H9 (cell line): ENCODE measurements at regions not wholly inside any gene's neighbourhood (a gene's known extent, or its start where the extent isn't known, plus 50 kb on each side); places are given as distances from the start of the nearest gene placed in this dataset.

ENCODE experiments used
- DNase-seq: peaks from one replicate; pipeline ENCODE4 v3.0.0-alpha.2; 2017
- H2AFZ ChIP-seq: one replicate; pipeline ENCODE4 v1.6.1; 2013; ENCODE audit warnings: mild to moderate bottlenecking, low read length, control low read depth, moderate library complexity
- H2AK5ac ChIP-seq: 2 replicates; pipeline ENCODE4 v1.6.1; 2013; ENCODE audit warnings: low read length, control low read depth, mixed read lengths; ENCODE audit not compliant: insufficient read length
- H2BK120ac ChIP-seq: one replicate; pipeline ENCODE4 v1.6.1; 2013; ENCODE audit warnings: low read depth, mild to moderate bottlenecking, low read length, control low read depth, inconsistent platforms; ENCODE audit not compliant: poor library complexity, severe bottlenecking
- H2BK12ac ChIP-seq: 2 replicates; pipeline ENCODE4 v1.6.1; 2013; ENCODE audit warnings: low read length, control low read depth, mixed read lengths, low read depth; ENCODE audit not compliant: insufficient read length
- H2BK15ac ChIP-seq: 2 replicates; pipeline ENCODE4 v1.6.1; 2013; ENCODE audit warnings: low read depth, low read length, control low read depth
- H2BK20ac ChIP-seq: one replicate; pipeline ENCODE4 v1.6.1; 2013; ENCODE audit warnings: low read depth, mild to moderate bottlenecking, low read length, control low read depth, inconsistent platforms; ENCODE audit not compliant: poor library complexity, severe bottlenecking
- H2BK5ac ChIP-seq: 2 replicates; pipeline ENCODE4 v1.6.1; 2013; ENCODE audit warnings: low read length, control low read depth, mixed read lengths; ENCODE audit not compliant: insufficient read length
- H3K14ac ChIP-seq: 2 replicates; pipeline ENCODE4 v1.6.1; 2013; ENCODE audit warnings: low read length, control low read depth; ENCODE audit not compliant: insufficient read depth
- H3K18ac ChIP-seq: 2 replicates; pipeline ENCODE4 v1.6.1; 2013; ENCODE audit warnings: low read depth, mild to moderate bottlenecking, mixed read lengths, low read length, control low read depth; ENCODE audit not compliant: insufficient read length
- H3K23ac ChIP-seq: 2 replicates; pipeline ENCODE4 v1.6.1; 2013; ENCODE audit warnings: low read length, control low read depth, mixed read lengths, low read depth; ENCODE audit not compliant: insufficient read length
- H3K23me2 ChIP-seq: 2 replicates; pipeline ENCODE4 v1.6.1; 2013; ENCODE audit warnings: low read depth, mild to moderate bottlenecking, mixed read lengths, low read length, control low read depth; ENCODE audit not compliant: insufficient read length, poor library complexity, severe bottlenecking
- H3K27ac ChIP-seq: 2 replicates; pipeline ENCODE4 v1.5.1; 2013; ENCODE audit warnings: low read length, control low read depth, mixed read lengths, low read depth; ENCODE audit not compliant: insufficient read length
- H3K27me3 ChIP-seq: 2 replicates; pipeline ENCODE4 v1.6.1; 2013; ENCODE audit warnings: low read length, control low read depth, inconsistent platforms; ENCODE audit not compliant: insufficient read depth
- H3K4ac ChIP-seq: 2 replicates; pipeline ENCODE4 v1.6.1; 2013; ENCODE audit warnings: low read depth, mild to moderate bottlenecking, control low read depth, inconsistent platforms, low read length, moderate library complexity
- H3K4me1 ChIP-seq: 2 replicates; pipeline ENCODE4 v1.6.1; 2013; ENCODE audit warnings: low read length, control low read depth, inconsistent platforms; ENCODE audit not compliant: insufficient read depth
- H3K4me2 ChIP-seq: 2 replicates; pipeline ENCODE4 v1.6.1; 2013; ENCODE audit warnings: low read length, control low read depth, mixed read lengths; ENCODE audit not compliant: insufficient read length, insufficient read depth
- H3K56ac ChIP-seq: 2 replicates; pipeline ENCODE4 v1.6.1; 2013; ENCODE audit warnings: low read depth, mild to moderate bottlenecking, mixed read lengths, low read length, control low read depth; ENCODE audit not compliant: insufficient read length
- H3K79me1 ChIP-seq: 2 replicates; pipeline ENCODE4 v1.6.1; 2013; ENCODE audit warnings: low read depth, mild to moderate bottlenecking, moderate library complexity, low read length, control low read depth, inconsistent platforms; ENCODE audit not compliant: insufficient read depth, poor library complexity, severe bottlenecking
- H3K79me2 ChIP-seq: 2 replicates; pipeline ENCODE4 v1.6.1; 2013; ENCODE audit warnings: low read length, control low read depth, inconsistent platforms; ENCODE audit not compliant: insufficient read depth
- H3K9ac ChIP-seq: 2 replicates; pipeline ENCODE4 v1.6.1; 2013; ENCODE audit warnings: low read length, control low read depth, mixed read lengths; ENCODE audit not compliant: insufficient read length; ENCODE audit errors: extremely low read depth
- H3K9me3 ChIP-seq: one replicate; pipeline ENCODE4 v1.6.1; 2013; ENCODE audit warnings: low read depth, low read length, inconsistent platforms; ENCODE audit not compliant: control insufficient read depth
- H3T11ph ChIP-seq: one replicate; pipeline ENCODE4 v1.6.1; 2013; ENCODE audit warnings: mild to moderate bottlenecking, low read length, control low read depth, inconsistent platforms
- H4K20me1 ChIP-seq: one replicate; pipeline ENCODE4 v1.6.1; 2013; ENCODE audit not compliant: control insufficient read depth, insufficient read length, insufficient read depth
- H4K5ac ChIP-seq: 2 replicates; pipeline ENCODE4 v1.6.1; 2013; ENCODE audit warnings: low read depth, mild to moderate bottlenecking, mixed read lengths, low read length, control low read depth; ENCODE audit not compliant: insufficient read length
- H4K8ac ChIP-seq: replicated peaks from 2 replicates; pipeline ENCODE4 v1.6.1; 2013; ENCODE audit warnings: low read length, control low read depth, mixed read lengths, low read depth; ENCODE audit not compliant: insufficient read length
- H4K91ac ChIP-seq: 2 replicates; pipeline ENCODE4 v1.6.1; 2013; ENCODE audit warnings: low read depth, mild to moderate bottlenecking, moderate library complexity, mixed read lengths, low read length, control low read depth; ENCODE audit not compliant: insufficient read length
- H3K27ac Mint-ChIP-seq, 3 experiments: 2 replicates in 2 of 3; 3 replicates in 1 of 3; pipeline ENCODE4 v1.8.0; 2020 to 2021; ENCODE audit warnings: mixed read lengths in 3 of 3, mild to moderate bottlenecking in 1 of 3, moderate library complexity in 1 of 3
- H3K27me3 Mint-ChIP-seq: 2 replicates; pipeline ENCODE4 v1.8.0; 2021; ENCODE audit warnings: low read depth, mild to moderate bottlenecking, moderate library complexity, mixed read lengths
- H3K36me3 Mint-ChIP-seq, 3 experiments: 2 replicates in 2 of 3; 3 replicates in 1 of 3; pipeline ENCODE4 v1.8.0; 2020 to 2021; ENCODE audit warnings: low read depth in 3 of 3, mixed read lengths in 3 of 3; ENCODE audit not compliant: insufficient read depth in 1 of 3
- H3K4me1 Mint-ChIP-seq, 2 experiments: 2 replicates each; pipeline ENCODE4 v1.8.0; 2020; ENCODE audit warnings: mixed read lengths in 2 of 2
- H3K4me3 Mint-ChIP-seq, 2 experiments: 2 replicates in 1 of 2; 3 replicates in 1 of 2; pipeline ENCODE4 v1.8.0; 2020 to 2021; ENCODE audit warnings: mild to moderate bottlenecking in 2 of 2, mixed read lengths in 2 of 2, moderate library complexity in 1 of 2
- H3K9me3 Mint-ChIP-seq, 2 experiments: 2 replicates in 1 of 2; 3 replicates in 1 of 2; pipeline ENCODE4 v1.8.0; 2020; ENCODE audit warnings: mild to moderate bottlenecking in 2 of 2, mixed read lengths in 2 of 2, moderate library complexity in 1 of 2
- WGBS: extraction: QIAGEN DNeasy Blood & Tissue Kit; methylation state at CpG from one replicate; pipeline ENCODE4 v1.1.7; 2013; ENCODE audit warnings: missing lambda C conversion rate, low lambda C conversion rate, mixed read lengths; ENCODE audit not compliant: insufficient read length; ENCODE audit errors: extremely low coverage; 5-methylcytosine and 5-hydroxymethylcytosine counted together
- TF ChIP-seq, protein P1 (sequence below): fragments of 200-600 bp; sonication (generic); conservative IDR thresholded peaks from 3 replicates; pipeline ENCODE4 v1.8.0; 2021; ENCODE audit warnings: antibody characterized with exemption, mild to moderate bottlenecking

DNA sequence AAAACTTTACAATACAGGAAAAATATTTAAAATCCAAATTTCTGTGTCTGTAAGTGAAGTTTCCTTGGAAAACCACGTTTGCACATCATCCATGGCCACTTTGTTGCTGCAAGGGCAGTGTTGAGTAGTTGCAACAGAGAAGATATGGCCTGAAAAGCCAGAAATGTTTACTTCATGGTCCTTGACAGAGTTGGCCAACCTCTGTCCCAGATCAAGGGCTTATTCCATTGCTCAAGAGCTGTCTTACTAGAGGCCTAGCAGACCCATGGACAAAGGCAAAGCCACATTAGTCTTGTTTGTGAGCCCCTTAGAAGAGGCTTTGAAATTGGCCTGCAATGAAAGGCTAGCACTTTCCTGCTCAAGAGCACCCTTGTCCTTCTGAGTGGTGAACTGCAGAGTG, 119.4 kb downstream of the GAS1 start:
- H3K9me3 Mint-ChIP-seq, result peaks cover 6 to 7% of the 10 kb centered on the region in 2 experiments; a peak in 4 of 5 replicates
- no peak overlapping the region for H4K8ac ChIP-seq
- H2BK20ac ChIP-seq, result no peak overlapping the region
- no peak overlapping the region for H2BK12ac ChIP-seq
- H4K91ac ChIP-seq, result no peak overlapping the region
- TF ChIP-seq, protein P1, sequence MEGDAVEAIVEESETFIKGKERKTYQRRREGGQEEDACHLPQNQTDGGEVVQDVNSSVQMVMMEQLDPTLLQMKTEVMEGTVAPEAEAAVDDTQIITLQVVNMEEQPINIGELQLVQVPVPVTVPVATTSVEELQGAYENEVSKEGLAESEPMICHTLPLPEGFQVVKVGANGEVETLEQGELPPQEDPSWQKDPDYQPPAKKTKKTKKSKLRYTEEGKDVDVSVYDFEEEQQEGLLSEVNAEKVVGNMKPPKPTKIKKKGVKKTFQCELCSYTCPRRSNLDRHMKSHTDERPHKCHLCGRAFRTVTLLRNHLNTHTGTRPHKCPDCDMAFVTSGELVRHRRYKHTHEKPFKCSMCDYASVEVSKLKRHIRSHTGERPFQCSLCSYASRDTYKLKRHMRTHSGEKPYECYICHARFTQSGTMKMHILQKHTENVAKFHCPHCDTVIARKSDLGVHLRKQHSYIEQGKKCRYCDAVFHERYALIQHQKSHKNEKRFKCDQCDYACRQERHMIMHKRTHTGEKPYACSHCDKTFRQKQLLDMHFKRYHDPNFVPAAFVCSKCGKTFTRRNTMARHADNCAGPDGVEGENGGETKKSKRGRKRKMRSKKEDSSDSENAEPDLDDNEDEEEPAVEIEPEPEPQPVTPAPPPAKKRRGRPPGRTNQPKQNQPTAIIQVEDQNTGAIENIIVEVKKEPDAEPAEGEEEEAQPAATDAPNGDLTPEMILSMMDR, result no peak
- H3K79me2 ChIP-seq, result no peaks in the 10 kb centered on the region
- H3K79me1 ChIP-seq, result no peaks in the 10 kb centered on the region
- no peak overlapping the region for H3K23ac ChIP-seq
- peaks cover 0 to 2% (median 0%) of the 10 kb centered on the region in 3 experiments; a peak in 2 of 7 replicates for H3K36me3 Mint-ChIP-seq
- no peak overlapping the region for H3T11ph ChIP-seq
- peaks cover 13 to 16% of the 10 kb centered on the region in 2 experiments for H3K4me1 Mint-ChIP-seq
- no peak overlapping the region for H3K56ac ChIP-seq
- H2BK120ac ChIP-seq, result no peak overlapping the region
- H2BK15ac ChIP-seq, result no peak overlapping the region
- peaks cover 9% of the 10 kb centered on the region; the same call in 1 of the 2 replicates for H3K4me1 ChIP-seq
- H3K4ac ChIP-seq, result no peak overlapping the region
- no peak overlapping the region for H2BK5ac ChIP-seq
- no peak overlapping the region for H3K9ac ChIP-seq
- WGBS, result no CpG with 5 or more reads among the region's 1 CpG
- H2AFZ ChIP-seq, result no peak overlapping the region
- no peaks in the 10 kb centered on the region; the same call in 1 of the 2 replicates for H3K27me3 Mint-ChIP-seq
- no peaks in the 10 kb centered on the region for H3K23me2 ChIP-seq
- no peak overlapping the region for H3K27ac ChIP-seq
- H3K4me2 ChIP-seq, result no peak overlapping the region
- no peaks in the 10 kb centered on the region for H3K9me3 ChIP-seq
- no peak for DNase-seq
- H4K5ac ChIP-seq, result no peak overlapping the region
- no peak overlapping the region for H3K18ac ChIP-seq
- no peak overlapping the region for H3K14ac ChIP-seq
- no peaks in the 10 kb centered on the region for H4K20me1 ChIP-seq
- no peaks in the 10 kb centered on the region for H3K27me3 ChIP-seq
- no peak overlapping the region for H3K27ac Mint-ChIP-seq
- no peak overlapping the region for H3K4me3 Mint-ChIP-seq
- no peak overlapping the region for H2AK5ac ChIP-seq
